ENCODE measurements at regions not wholly inside any gene's neighbourhood (a gene's known extent, or its start where the extent isn't known, plus 50 kb on each side); places are given as distances from the start of the nearest gene placed in this dataset.

GRCh38 chr19:29375429-29376119 is 150.2 kb upstream of the VSTM2B start (continued):
- no peak for TF ChIP-seq REST (IDR thresholded peaks at IDR 0.05; ENCODE audit: low read depth)
- TF ChIP-seq CBX3 (IDR thresholded peaks at IDR 0.05; ENCODE audit: low read depth) = no peak
- no peak for TF ChIP-seq ZNF274 (IDR thresholded peaks at IDR 0.05; ENCODE audit: low read depth, low read length)
- no peak for TF ChIP-seq SP1 (IDR thresholded peaks at IDR 0.05; ENCODE audit: low read depth)
- no peak for TF ChIP-seq ATF3 (IDR thresholded peaks at IDR 0.05)

- peaks cover 12% of the 10 kb centered on the region; the same call in 1 of the 2 replicates for H3K27me3 ChIP-seq (ENCODE audit: insufficient read depth, low read length)
- no peak overlapping the region for H3K4me2 ChIP-seq (ENCODE audit: low read length)
- BruUV-seq (replicated peaks) = no TSS peak
- H3K9me3 ChIP-seq (ENCODE audit: control insufficient read depth in 1 of 2, insufficient read depth in 1 of 2, low read depth in 1 of 2, low read length in 2 of 2) = no peaks in the 10 kb centered on the region
- intact Hi-C loops (cut with micrococcal nuclease) = no loop called here
- H3K79me2 ChIP-seq (ENCODE audit: insufficient read depth, low read length) = no peaks in the 10 kb centered on the region
- no peak overlapping the region for H3K4me3 ChIP-seq (replicated peaks in 1 of 2; ENCODE audit: low read depth in 1 of 2, low read length in 2 of 2)
- no peaks in the 10 kb centered on the region for H4K20me1 ChIP-seq (ENCODE audit: insufficient read depth)
- ChIA-PET CTCF (no interaction called here), RAD21 (ENCODE audit: low non-redundant PET in 1 of 2, low total read pairs in 2 of 2, uncharacterized antibody in 2 of 2, unreplicated experiment in 2 of 2) (no interaction called here), POLR2A (no interaction called here)
- ATAC-seq = no peak
- H3K27ac ChIP-seq (ENCODE audit: low read depth, low read length) = no peak overlapping the region
- H2AFZ ChIP-seq (ENCODE audit: low read depth, low read length, poor library complexity, severe bottlenecking) = no peak overlapping the region
- H3K9ac ChIP-seq (ENCODE audit: low read length) = no peak overlapping the region
- no peaks in the 10 kb centered on the region for H3K4me1 ChIP-seq (ENCODE audit: control insufficient read depth in 1 of 2, insufficient read depth in 2 of 2, low read length in 2 of 2)
- no peak for DNase-seq (ENCODE audit: low read depth, low spot score)
- H3K9me2 ChIP-seq (ENCODE audit: insufficient read depth) = no peaks in the 10 kb centered on the region
- H3K36me3 ChIP-seq (ENCODE audit: control insufficient read depth in 1 of 2, insufficient read depth in 2 of 2, low read length in 2 of 2) = no peaks in the 10 kb centered on the region
- no peak for TF ChIP-seq TCF7L2 (IDR thresholded peaks at IDR 0.05; ENCODE audit: borderline replicate concordance, extremely low read depth, insufficient read depth, insufficient read length)
- no peak for TF ChIP-seq POLR2A (IDR thresholded peaks at IDR 0.05; ENCODE audit: borderline replicate concordance, extremely low read depth, insufficient read depth, insufficient read length)
- TF ChIP-seq ATF3 (IDR thresholded peaks at IDR 0.05) = no peak
- no peak for TF ChIP-seq REST (IDR thresholded peaks at IDR 0.05; ENCODE audit: low read depth)
- no peak for TF ChIP-seq RAD21 (IDR thresholded peaks at IDR 0.05; ENCODE audit: low read depth)
- TF ChIP-seq CBX3 (IDR thresholded peaks at IDR 0.05; ENCODE audit: low read depth) = no peak
- no peak for TF ChIP-seq FOSL1 (IDR thresholded peaks at IDR 0.05; ENCODE audit: low read depth)
- TF ChIP-seq EGR1 (IDR thresholded peaks at IDR 0.05; ENCODE audit: low read depth) = no peak
- TF ChIP-seq ZBTB33 (IDR thresholded peaks at IDR 0.05; ENCODE audit: extremely low read depth, insufficient replicate concordance, low read length) = no peak
- no peak for TF ChIP-seq ELF1 (IDR thresholded peaks at IDR 0.05; ENCODE audit: borderline replicate concordance, low read depth)
- no peak for TF ChIP-seq YY1 (IDR thresholded peaks at IDR 0.05; ENCODE audit: extremely low read depth, insufficient replicate concordance, low read depth, low read length)
These were observed 148.9 kb upstream of the VSTM2B start for GRCh38 chr19:29376855-29377354.
